Panc1 (cell line): ENCODE measurements at regions not wholly inside any gene's neighbourhood (a gene's known extent, or its start where the extent isn't known, plus 50 kb on each side); places are given as distances from the start of the nearest gene placed in this dataset.

ENCODE experiments used
- ATAC-seq: fragments of 200-7000 bp; cut with Tn5 transposase; 2 replicates; pipeline ENCODE4 v1.9.1; 2020; ENCODE audit warnings: mild to moderate bottlenecking, moderate library complexity
- BruUV-seq: library from RNA; stranded (reverse); fragments of 400-500 nt; replicated peaks from 2 replicates; lab custom pipeline; 2021; lab: Mats Ljungman, UMichigan
- CTCF ChIA-PET: fragments of 300-600 bp; sonication (Branson Sonifier 250); formaldehyde crosslinking; loops from one replicate; lab custom pipeline; 2022; ENCODE audit warnings: antibody characterized with exemption; lab: Charles Lee
- POLR2A ChIA-PET: fragments of 300-600 bp; sonication (Branson Sonifier 250); formaldehyde crosslinking; loops from one replicate; lab custom pipeline; 2022; ENCODE audit warnings: antibody characterized with exemption; lab: Charles Lee
- DNase-seq: peaks from one replicate; pipeline ENCODE4 v3.0.0-alpha.2; 2010; ENCODE audit warnings: low read depth, low spot score
- H3K27ac ChIP-seq: 2 replicates; pipeline ENCODE4 v1.5.1; 2011; ENCODE audit warnings: mild to moderate bottlenecking, low read length, inconsistent platforms
- H3K27me3 ChIP-seq: fragments of 200-500 bp; sonication (Bioruptor generic); 2 replicates; pipeline ENCODE4 v1.6.0; 2014; ENCODE audit warnings: low read length, inconsistent platforms; ENCODE audit not compliant: control insufficient read depth, insufficient read depth
- H3K36me3 ChIP-seq: fragments of 200-500 bp; sonication (Bioruptor generic); 2 replicates; pipeline ENCODE4 v1.5.1; 2014; ENCODE audit warnings: inconsistent platforms, mild to moderate bottlenecking, low read length, moderate library complexity; ENCODE audit not compliant: control insufficient read depth, insufficient read depth
- H3K4me1 ChIP-seq: 2 replicates; pipeline ENCODE4 v1.5.1; 2011; ENCODE audit warnings: inconsistent platforms, mild to moderate bottlenecking, low read length, moderate library complexity; ENCODE audit not compliant: control insufficient read depth, insufficient read depth
- H3K4me3 ChIP-seq, 2 experiments: 2 replicates each; pipeline ENCODE4 v1.5.1; 2011 to 2012; ENCODE audit warnings: low read depth in 2 of 2, low read length in 2 of 2, mild to moderate bottlenecking in 2 of 2, inconsistent platforms in 1 of 2, moderate library complexity in 1 of 2
- H3K9me3 ChIP-seq: fragments of 200-500 bp; sonication (Bioruptor generic); 2 replicates; pipeline ENCODE4 v1.5.1; 2014; ENCODE audit warnings: low read depth, mild to moderate bottlenecking, inconsistent platforms, low read length, moderate library complexity; ENCODE audit not compliant: control insufficient read depth, insufficient read depth
- CTCF ChIP-seq: fragments of 450-650 bp; IDR thresholded peaks from 2 replicates; pipeline ENCODE4 v1.5.1; 2017; ENCODE audit warnings: mild to moderate bottlenecking
- POLR2AphosphoS5 ChIP-seq: IDR thresholded peaks from 2 replicates; pipeline ENCODE4 v1.6.1; 2012; ENCODE audit warnings: mild to moderate bottlenecking, low read depth, low read length, moderate library complexity
- REST ChIP-seq, 2 experiments: IDR thresholded peaks; 2 replicates each; pipeline ENCODE4 v1.6.1; 2011 to 2012; ENCODE audit warnings: low read depth in 2 of 2, control low read depth in 1 of 2, low read length in 1 of 2, mild to moderate bottlenecking in 1 of 2, moderate library complexity in 1 of 2; ENCODE audit not compliant: insufficient read depth in 1 of 2
- SIN3A ChIP-seq: IDR thresholded peaks from 2 replicates; pipeline ENCODE4 v1.6.1; 2012; ENCODE audit warnings: low read depth, mild to moderate bottlenecking, low read length, moderate library complexity, borderline replicate concordance; ENCODE audit not compliant: insufficient read depth
- TCF7L2 ChIP-seq: IDR thresholded peaks from 2 replicates; pipeline ENCODE4 v1.6.1; 2011; ENCODE audit warnings: mild to moderate bottlenecking, low read depth, low read length, inconsistent platforms
- in situ Hi-C: cut with HindIII; loops from 2 replicates; pipeline ENCODE4 v1.10.0; 2016; ENCODE audit warnings: low sequenced_read_pairs, low pct_unique_long_range_greater_than_20kb
- intact Hi-C: fragments of 100-400 bp; cut with micrococcal nuclease; formaldehyde crosslinking; loops from one replicate; pipeline ENCODE4 v1.10.0; 2022; ENCODE audit not compliant: unreplicated experiment

- POLR2A ChIA-PET = no interaction called here
- Histone ChIP-seq H3K4me3 (no peak overlapping the region), H3K4me1 (no peaks in the 10 kb centered on the region), H3K36me3 (no peaks in the 10 kb centered on the region), H3K27ac (no peak overlapping the region), H3K27me3 (no peaks in the 10 kb centered on the region), H3K9me3 (no peaks in the 10 kb centered on the region)
- DNase-seq (no peak), ATAC-seq (no peak)
- BruUV-seq = no TSS peak
- CTCF ChIA-PET = no interaction called here
- in situ Hi-C loops = no loop called here
- no peak for TF ChIP-seq CTCF
- no peak for TF ChIP-seq POLR2AphosphoS5
- TF ChIP-seq SIN3A = no peak
- TF ChIP-seq REST (IDR thresholded peaks at IDR 0.05; ENCODE audit: insufficient read depth in 1 of 2, low read depth in 2 of 2, low read length in 1 of 2) = no peak
- no peak for TF ChIP-seq TCF7L2
- intact Hi-C loops = no loop called here
Measured at GRCh38 chr2:133982256-133982655, 271.6 kb upstream of the MGAT5 start.

- BruUV-seq = no TSS peak
- in situ Hi-C loops (no loop called here), intact Hi-C loops (no loop called here)
- no peaks in the 10 kb centered on the region for H3K4me1 ChIP-seq
- no peaks in the 10 kb centered on the region for H3K9me3 ChIP-seq
- DNase-seq = no peak
- POLR2A ChIA-PET = no interaction called here
- CTCF ChIA-PET = no interaction called here
- H3K4me3 ChIP-seq = no peak overlapping the region
- H3K27ac ChIP-seq = no peak overlapping the region
- no peak for ATAC-seq
- no peaks in the 10 kb centered on the region for H3K36me3 ChIP-seq
- TF ChIP-seq TCF7L2 (no peak), REST (IDR thresholded peaks at IDR 0.05; ENCODE audit: insufficient read depth in 1 of 2, low read depth in 2 of 2, low read length in 1 of 2) (no peak), POLR2AphosphoS5 (no peak), CTCF (no peak)
- no peaks in the 10 kb centered on the region for H3K27me3 ChIP-seq
Measured at GRCh38 chr2:133985563-133985962, 268.3 kb upstream of the MGAT5 start.
